K562 (cell line): ENCODE measurements at regions not wholly inside any gene's neighbourhood (a gene's known extent, or its start where the extent isn't known, plus 50 kb on each side); places are given as distances from the start of the nearest gene placed in this dataset.

ENCODE experiments used
- ATAC-seq: fragments of 200-7000 bp; cut with Tn5 transposase; 3 replicates; pipeline ENCODE4 v1.9.1; 2020; ENCODE audit warnings: moderate library complexity
- BruUV-seq: library from RNA; stranded (reverse); fragments of 400-500 nt; replicated peaks from 2 replicates; lab custom pipeline; 2021; lab: Mats Ljungman, UMichigan
- CTCF ChIA-PET: fragments of 300-600 bp; formaldehyde crosslinking; extraction: SDS; loops from one replicate; lab custom pipeline; 2021; ENCODE audit warnings: low intra/inter-chr PET ratio; lab: Yijun Ruan, JAX
- POLR2A ChIA-PET: fragments of 300-600, 350-650 bp; sonication (Branson Sonifier 250); formaldehyde crosslinking; extraction: SDS; loops from one replicate; lab custom pipeline; 2021; ENCODE audit warnings: antibody characterized with exemption, inconsistent platforms; lab: Yijun Ruan, JAX
- DNase-seq, 4 experiments: peaks; one replicate each; pipeline versions ENCODE4 v3.0.0 to v3.0.0-alpha.2; 2011 to 2018; ENCODE audit warnings: low spot score in 3 of 4, mixed read lengths in 3 of 4; ENCODE audit errors: extremely low read depth in 1 of 4
- FAIRE-seq: peaks from 2 replicates; lab custom pipeline; 2011; peaks lifted over from hg19 to GRCh38; lab: Jason Lieb, UNC
- H2AFZ ChIP-seq: 2 replicates; pipeline ENCODE4 v1.6.0; 2011; ENCODE audit warnings: low read depth, low read length, control low read depth, inconsistent platforms
- H3K27ac ChIP-seq: fragments of 200-600 bp; 3 replicates; pipeline ENCODE4 v1.8.0; 2011; ENCODE audit warnings: low read depth, mild to moderate bottlenecking, control low read depth, inconsistent platforms, low read length, moderate library complexity, mixed read lengths; ENCODE audit errors: extremely low read depth
- H3K27me3 ChIP-seq, 2 experiments: fragments of 300-600 bp in 1 of 2; 2 replicates in 1 of 2; 3 replicates in 1 of 2; pipeline versions ENCODE4 v1.6.0 to v1.8.0; 2011; ENCODE audit warnings: inconsistent platforms in 2 of 2, low read length in 2 of 2, mild to moderate bottlenecking in 1 of 2, mixed read lengths in 1 of 2, moderate library complexity in 1 of 2; ENCODE audit not compliant: control insufficient read depth in 2 of 2, insufficient read depth in 2 of 2
- H3K36me3 ChIP-seq: fragments of 300-600 bp; 3 replicates; pipeline ENCODE4 v1.8.0; 2011; ENCODE audit warnings: mild to moderate bottlenecking, low read length, inconsistent platforms; ENCODE audit not compliant: control insufficient read depth, insufficient read depth
- H3K4me1 ChIP-seq, 2 experiments: fragments of 200-600 bp in 1 of 2; replicated peaks in 1 of 2; 2 replicates in 1 of 2; 3 replicates in 1 of 2; pipeline versions ENCODE4 v1.5.1 to v1.8.0; 2011; ENCODE audit warnings: inconsistent platforms in 2 of 2, low read length in 2 of 2, mild to moderate bottlenecking in 1 of 2, mixed read lengths in 1 of 2, moderate library complexity in 1 of 2; ENCODE audit not compliant: control insufficient read depth in 2 of 2, insufficient read depth in 2 of 2
- H3K4me2 ChIP-seq: 2 replicates; pipeline ENCODE4 v1.6.1; 2011; ENCODE audit warnings: low read length, control low read depth, inconsistent platforms, mixed read lengths; ENCODE audit not compliant: insufficient read depth
- H3K4me3 ChIP-seq: fragments of 200-600 bp; sonication (generic), shearing (Covaris generic); 2 replicates; pipeline ENCODE4 v1.5.1; 2016; ENCODE audit warnings: control low read depth, inconsistent platforms
- H3K79me2 ChIP-seq: fragments of 200-600 bp; 3 replicates; pipeline ENCODE4 v1.8.0; 2011; ENCODE audit warnings: low read length, inconsistent platforms; ENCODE audit not compliant: control insufficient read depth, insufficient read depth
- H3K9ac ChIP-seq, 2 experiments: 2 replicates each; pipeline versions ENCODE4 v1.6.0 to v1.6.1; 2011; ENCODE audit warnings: low read depth in 2 of 2, low read length in 2 of 2, control low read depth in 1 of 2, inconsistent platforms in 1 of 2, mild to moderate bottlenecking in 1 of 2, mixed read lengths in 1 of 2; ENCODE audit not compliant: insufficient read depth in 1 of 2
- H3K9me1 ChIP-seq: one replicate; pipeline ENCODE4 v1.6.0; 2011; ENCODE audit warnings: inconsistent platforms, mild to moderate bottlenecking, low read length, moderate library complexity; ENCODE audit not compliant: control insufficient read depth, insufficient read depth
- H3K9me3 ChIP-seq: replicated peaks from 2 replicates; pipeline ENCODE4 v1.5.1; 2011; ENCODE audit warnings: low read depth, low read length, inconsistent platforms; ENCODE audit not compliant: control insufficient read depth, insufficient read depth
- H4K20me1 ChIP-seq: replicated peaks from 2 replicates; pipeline ENCODE4 v1.6.1; 2011; ENCODE audit warnings: low read length, inconsistent platforms, mixed read lengths; ENCODE audit not compliant: control insufficient read depth, insufficient read depth
- BMI1 ChIP-seq: fragments of 150-350 bp; IDR thresholded peaks from 2 replicates; pipeline ENCODE4 v1.6.1; 2014; ENCODE audit warnings: low read length
- GABPA ChIP-seq: fragments of 200-800 bp; sonication (Bioruptor generic); conservative IDR thresholded peaks from 2 replicates; pipeline ENCODE4 v1.6.1; 2016; ENCODE audit warnings: low read depth, missing genetic modification characterization, missing compliant biosample characterization
- JUN ChIP-seq, 2 experiments: sonication (generic) in 1 of 2; formaldehyde crosslinking in 1 of 2; IDR thresholded peaks; 2 replicates each; pipeline versions ENCODE4 v1.6.1 to v1.8.0; 2012 to 2022; ENCODE audit warnings: borderline replicate concordance in 2 of 2, mild to moderate bottlenecking in 2 of 2, improper control_type of control experiment in 1 of 2, low read depth in 1 of 2, low read length in 1 of 2, missing genetic modification reagents in 1 of 2
- PYGO2 ChIP-seq: fragments of 450-650 bp; IDR thresholded peaks from 2 replicates; pipeline ENCODE4 v1.6.1; 2016; ENCODE audit warnings: mild to moderate bottlenecking, missing genetic modification characterization, moderate library complexity, missing compliant biosample characterization
- SMAD2 ChIP-seq: fragments of 150-350 bp; IDR thresholded peaks from 2 replicates; pipeline ENCODE4 v1.6.1; 2014; ENCODE audit warnings: low read depth, mild to moderate bottlenecking, low read length
- WGBS: fragments of 100-300 bp; shearing (Covaris generic); methylation state at CpG from one replicate; pipeline ENCODE4 v1.1.6; 2016; ENCODE audit warnings: low coverage, mixed read lengths; ENCODE audit not compliant: insufficient coverage; ENCODE audit errors: missing lambda C conversion rate; 5-methylcytosine and 5-hydroxymethylcytosine counted together
- in situ Hi-C: fragments of 300-500 bp; cut with MboI; formaldehyde crosslinking; loops from 4 replicates; pipeline ENCODE4 v1.15.0; 2018; ENCODE audit warnings: inconsistent platforms, mixed read lengths
- intact Hi-C: fragments of 100-400 bp; cut with micrococcal nuclease; formaldehyde crosslinking; loops from 2 replicates; pipeline ENCODE4 v1.14.2; 2022
- TF ChIP-seq, protein P1 (sequence below): fragments of 450-650 bp; formaldehyde crosslinking; IDR thresholded peaks from 2 replicates; pipeline ENCODE4 v1.4.0; 2020; ENCODE audit warnings: mild to moderate bottlenecking, mixed read lengths
- TF ChIP-seq, protein P2 (sequence below): fragments of 450-650 bp; IDR thresholded peaks from 2 replicates; pipeline ENCODE4 v1.6.1; 2016; ENCODE audit warnings: mild to moderate bottlenecking, moderate library complexity
- TF ChIP-seq, protein P3 (sequence below): fragments of 450-650 bp; formaldehyde crosslinking; IDR thresholded peaks from 2 replicates; pipeline ENCODE4 v1.4.0; 2020; ENCODE audit warnings: mild to moderate bottlenecking, moderate library complexity

DNA sequence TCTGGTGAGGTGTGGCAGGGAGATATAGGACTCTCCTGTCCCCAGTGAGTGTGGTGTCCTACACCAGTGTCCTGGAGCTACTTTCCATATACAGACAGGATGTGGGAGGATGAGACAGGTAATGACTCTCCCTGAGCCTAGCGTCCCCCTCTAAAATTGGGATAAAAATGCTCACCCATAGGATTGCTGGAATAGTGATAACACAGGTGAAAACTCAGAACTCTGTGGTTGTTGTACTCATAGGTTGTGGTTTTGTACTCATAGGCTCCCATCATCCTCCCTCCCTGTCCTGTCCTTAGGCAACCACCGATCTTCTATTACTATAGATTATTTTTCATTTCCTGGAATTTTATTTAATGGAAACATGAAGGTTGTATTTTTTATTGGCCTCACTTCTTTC lies 60.7 kb upstream of the NXF3 start:
- Histone ChIP-seq H3K36me3 (no peaks in the 10 kb centered on the region), H4K20me1 (no peaks in the 10 kb centered on the region), H2AFZ (no peak overlapping the region), H3K4me3 (no peak overlapping the region), H3K9me3 (no peaks in the 10 kb centered on the region), H3K79me2 (no peaks in the 10 kb centered on the region), H3K27ac (no peak overlapping the region), H3K9ac (no peak overlapping the region), H3K27me3 (no peaks in the 10 kb centered on the region), H3K4me2 (no peak overlapping the region), H3K9me1 (no peaks in the 10 kb centered on the region), H3K4me1 (peaks cover 0 to 6% of the 10 kb centered on the region in 2 experiments; a peak in 3 of 5 replicates)
- ChIA-PET POLR2A (no interaction called here), CTCF (no interaction called here)
- 23% methylated on average over 2 of the region's 2 CpGs for WGBS
- in situ Hi-C loops (no loop called here), intact Hi-C loops (no loop called here)
- no peak for DNase-seq
- no peak for FAIRE-seq
- BruUV-seq = no TSS peak
- no peak for ATAC-seq
- TF ChIP-seq, protein P1, sequence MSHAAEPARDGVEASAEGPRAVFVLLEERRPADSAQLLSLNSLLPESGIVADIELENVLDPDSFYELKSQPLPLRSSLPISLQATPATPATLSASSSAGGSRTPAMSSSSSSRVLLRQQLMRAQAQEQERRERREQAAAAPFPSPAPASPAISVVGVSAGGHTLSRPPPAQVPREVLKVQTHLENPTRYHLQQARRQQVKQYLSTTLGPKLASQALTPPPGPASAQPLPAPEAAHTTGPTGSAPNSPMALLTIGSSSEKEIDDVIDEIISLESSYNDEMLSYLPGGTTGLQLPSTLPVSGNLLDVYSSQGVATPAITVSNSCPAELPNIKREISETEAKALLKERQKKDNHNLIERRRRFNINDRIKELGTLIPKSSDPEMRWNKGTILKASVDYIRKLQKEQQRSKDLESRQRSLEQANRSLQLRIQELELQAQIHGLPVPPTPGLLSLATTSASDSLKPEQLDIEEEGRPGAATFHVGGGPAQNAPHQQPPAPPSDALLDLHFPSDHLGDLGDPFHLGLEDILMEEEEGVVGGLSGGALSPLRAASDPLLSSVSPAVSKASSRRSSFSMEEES (CRISPR knock-in tag) = no peak
- TF ChIP-seq, protein P2, sequence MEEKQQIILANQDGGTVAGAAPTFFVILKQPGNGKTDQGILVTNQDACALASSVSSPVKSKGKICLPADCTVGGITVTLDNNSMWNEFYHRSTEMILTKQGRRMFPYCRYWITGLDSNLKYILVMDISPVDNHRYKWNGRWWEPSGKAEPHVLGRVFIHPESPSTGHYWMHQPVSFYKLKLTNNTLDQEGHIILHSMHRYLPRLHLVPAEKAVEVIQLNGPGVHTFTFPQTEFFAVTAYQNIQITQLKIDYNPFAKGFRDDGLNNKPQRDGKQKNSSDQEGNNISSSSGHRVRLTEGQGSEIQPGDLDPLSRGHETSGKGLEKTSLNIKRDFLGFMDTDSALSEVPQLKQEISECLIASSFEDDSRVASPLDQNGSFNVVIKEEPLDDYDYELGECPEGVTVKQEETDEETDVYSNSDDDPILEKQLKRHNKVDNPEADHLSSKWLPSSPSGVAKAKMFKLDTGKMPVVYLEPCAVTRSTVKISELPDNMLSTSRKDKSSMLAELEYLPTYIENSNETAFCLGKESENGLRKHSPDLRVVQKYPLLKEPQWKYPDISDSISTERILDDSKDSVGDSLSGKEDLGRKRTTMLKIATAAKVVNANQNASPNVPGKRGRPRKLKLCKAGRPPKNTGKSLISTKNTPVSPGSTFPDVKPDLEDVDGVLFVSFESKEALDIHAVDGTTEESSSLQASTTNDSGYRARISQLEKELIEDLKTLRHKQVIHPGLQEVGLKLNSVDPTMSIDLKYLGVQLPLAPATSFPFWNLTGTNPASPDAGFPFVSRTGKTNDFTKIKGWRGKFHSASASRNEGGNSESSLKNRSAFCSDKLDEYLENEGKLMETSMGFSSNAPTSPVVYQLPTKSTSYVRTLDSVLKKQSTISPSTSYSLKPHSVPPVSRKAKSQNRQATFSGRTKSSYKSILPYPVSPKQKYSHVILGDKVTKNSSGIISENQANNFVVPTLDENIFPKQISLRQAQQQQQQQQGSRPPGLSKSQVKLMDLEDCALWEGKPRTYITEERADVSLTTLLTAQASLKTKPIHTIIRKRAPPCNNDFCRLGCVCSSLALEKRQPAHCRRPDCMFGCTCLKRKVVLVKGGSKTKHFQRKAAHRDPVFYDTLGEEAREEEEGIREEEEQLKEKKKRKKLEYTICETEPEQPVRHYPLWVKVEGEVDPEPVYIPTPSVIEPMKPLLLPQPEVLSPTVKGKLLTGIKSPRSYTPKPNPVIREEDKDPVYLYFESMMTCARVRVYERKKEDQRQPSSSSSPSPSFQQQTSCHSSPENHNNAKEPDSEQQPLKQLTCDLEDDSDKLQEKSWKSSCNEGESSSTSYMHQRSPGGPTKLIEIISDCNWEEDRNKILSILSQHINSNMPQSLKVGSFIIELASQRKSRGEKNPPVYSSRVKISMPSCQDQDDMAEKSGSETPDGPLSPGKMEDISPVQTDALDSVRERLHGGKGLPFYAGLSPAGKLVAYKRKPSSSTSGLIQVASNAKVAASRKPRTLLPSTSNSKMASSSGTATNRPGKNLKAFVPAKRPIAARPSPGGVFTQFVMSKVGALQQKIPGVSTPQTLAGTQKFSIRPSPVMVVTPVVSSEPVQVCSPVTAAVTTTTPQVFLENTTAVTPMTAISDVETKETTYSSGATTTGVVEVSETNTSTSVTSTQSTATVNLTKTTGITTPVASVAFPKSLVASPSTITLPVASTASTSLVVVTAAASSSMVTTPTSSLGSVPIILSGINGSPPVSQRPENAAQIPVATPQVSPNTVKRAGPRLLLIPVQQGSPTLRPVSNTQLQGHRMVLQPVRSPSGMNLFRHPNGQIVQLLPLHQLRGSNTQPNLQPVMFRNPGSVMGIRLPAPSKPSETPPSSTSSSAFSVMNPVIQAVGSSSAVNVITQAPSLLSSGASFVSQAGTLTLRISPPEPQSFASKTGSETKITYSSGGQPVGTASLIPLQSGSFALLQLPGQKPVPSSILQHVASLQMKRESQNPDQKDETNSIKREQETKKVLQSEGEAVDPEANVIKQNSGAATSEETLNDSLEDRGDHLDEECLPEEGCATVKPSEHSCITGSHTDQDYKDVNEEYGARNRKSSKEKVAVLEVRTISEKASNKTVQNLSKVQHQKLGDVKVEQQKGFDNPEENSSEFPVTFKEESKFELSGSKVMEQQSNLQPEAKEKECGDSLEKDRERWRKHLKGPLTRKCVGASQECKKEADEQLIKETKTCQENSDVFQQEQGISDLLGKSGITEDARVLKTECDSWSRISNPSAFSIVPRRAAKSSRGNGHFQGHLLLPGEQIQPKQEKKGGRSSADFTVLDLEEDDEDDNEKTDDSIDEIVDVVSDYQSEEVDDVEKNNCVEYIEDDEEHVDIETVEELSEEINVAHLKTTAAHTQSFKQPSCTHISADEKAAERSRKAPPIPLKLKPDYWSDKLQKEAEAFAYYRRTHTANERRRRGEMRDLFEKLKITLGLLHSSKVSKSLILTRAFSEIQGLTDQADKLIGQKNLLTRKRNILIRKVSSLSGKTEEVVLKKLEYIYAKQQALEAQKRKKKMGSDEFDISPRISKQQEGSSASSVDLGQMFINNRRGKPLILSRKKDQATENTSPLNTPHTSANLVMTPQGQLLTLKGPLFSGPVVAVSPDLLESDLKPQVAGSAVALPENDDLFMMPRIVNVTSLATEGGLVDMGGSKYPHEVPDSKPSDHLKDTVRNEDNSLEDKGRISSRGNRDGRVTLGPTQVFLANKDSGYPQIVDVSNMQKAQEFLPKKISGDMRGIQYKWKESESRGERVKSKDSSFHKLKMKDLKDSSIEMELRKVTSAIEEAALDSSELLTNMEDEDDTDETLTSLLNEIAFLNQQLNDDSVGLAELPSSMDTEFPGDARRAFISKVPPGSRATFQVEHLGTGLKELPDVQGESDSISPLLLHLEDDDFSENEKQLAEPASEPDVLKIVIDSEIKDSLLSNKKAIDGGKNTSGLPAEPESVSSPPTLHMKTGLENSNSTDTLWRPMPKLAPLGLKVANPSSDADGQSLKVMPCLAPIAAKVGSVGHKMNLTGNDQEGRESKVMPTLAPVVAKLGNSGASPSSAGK = no peak
- TF ChIP-seq GABPA (no peak), PYGO2 (tag) (no peak), JUN (IDR thresholded peaks at IDR 0.05; ENCODE audit: borderline replicate concordance, low read depth, low read length) (no peak), JUN (CRISPR knock-in tag; IDR thresholded peaks at IDR 0.05; ENCODE audit: borderline replicate concordance) (no peak), SMAD2 (no peak), BMI1 (no peak)
- TF ChIP-seq, protein P3, sequence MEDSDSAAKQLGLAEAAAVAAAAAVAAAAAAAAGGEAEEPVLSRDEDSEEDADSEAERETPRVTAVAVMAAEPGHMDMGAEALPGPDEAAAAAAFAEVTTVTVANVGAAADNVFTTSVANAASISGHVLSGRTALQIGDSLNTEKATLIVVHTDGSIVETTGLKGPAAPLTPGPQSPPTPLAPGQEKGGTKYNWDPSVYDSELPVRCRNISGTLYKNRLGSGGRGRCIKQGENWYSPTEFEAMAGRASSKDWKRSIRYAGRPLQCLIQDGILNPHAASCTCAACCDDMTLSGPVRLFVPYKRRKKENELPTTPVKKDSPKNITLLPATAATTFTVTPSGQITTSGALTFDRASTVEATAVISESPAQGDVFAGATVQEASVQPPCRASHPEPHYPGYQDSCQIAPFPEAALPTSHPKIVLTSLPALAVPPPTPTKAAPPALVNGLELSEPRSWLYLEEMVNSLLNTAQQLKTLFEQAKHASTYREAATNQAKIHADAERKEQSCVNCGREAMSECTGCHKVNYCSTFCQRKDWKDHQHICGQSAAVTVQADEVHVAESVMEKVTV (CRISPR knock-in tag) = no peak
